ENCODE measurements at regions not wholly inside any gene's neighbourhood (a gene's known extent, or its start where the extent isn't known, plus 50 kb on each side); places are given as distances from the start of the nearest gene placed in this dataset.

GRCh38 chrX:144637731-144638130 is 609.6 kb upstream of the SPANXN1 start:
- ATAC-seq (ENCODE audit: low FRiP score in 2 of 2) (no peak), DNase-seq (no peak)
- H3K9me3 ChIP-seq: no peaks in the 10 kb centered on the region
- no peak overlapping the region for H3K27ac ChIP-seq
- WGBS, 2 donors: 76 to 93% methylated on average over 2 of the region's 2 CpGs
- no peak overlapping the region for H3K4me3 ChIP-seq
- no peaks in the 10 kb centered on the region for H3K27me3 ChIP-seq
- H3K36me3 ChIP-seq: no peaks in the 10 kb centered on the region
- no peaks in the 10 kb centered on the region for H3K4me1 ChIP-seq
- TF ChIP-seq EP300 (IDR thresholded peaks at IDR 0.05): no peak
- TF ChIP-seq POLR2A (IDR thresholded peaks at IDR 0.05): no peak
- TF ChIP-seq CTCF (IDR thresholded peaks at IDR 0.05): no peak
- TF ChIP-seq POLR2AphosphoS5 (IDR thresholded peaks at IDR 0.05): no peak

GRCh38 chrX:144648788-144649187 is 598.5 kb upstream of the SPANXN1 start:
- Histone ChIP-seq H3K4me3 (no peak overlapping the region), H3K27me3 (no peaks in the 10 kb centered on the region), H3K27ac (no peak overlapping the region), H3K36me3 (no peaks in the 10 kb centered on the region), H3K4me1 (no peaks in the 10 kb centered on the region), H3K9me3 (no peaks in the 10 kb centered on the region)
- DNase-seq (no peak), ATAC-seq (ENCODE audit: low FRiP score in 2 of 2) (no peak)
- WGBS, 2 donors: 67 to 88% methylated on average over 2 of the region's 2 CpGs
- TF ChIP-seq POLR2AphosphoS5 (IDR thresholded peaks at IDR 0.05) (no peak), CTCF (IDR thresholded peaks at IDR 0.05) (no peak), EP300 (IDR thresholded peaks at IDR 0.05) (no peak), POLR2A (IDR thresholded peaks at IDR 0.05) (no peak)

- Histone ChIP-seq H3K4me1 (no peaks in the 10 kb centered on the region), H3K36me3 (no peaks in the 10 kb centered on the region), H3K9me3 (no peaks in the 10 kb centered on the region), H3K27me3 (no peaks in the 10 kb centered on the region), H3K27ac (no peak overlapping the region), H3K4me3 (no peak overlapping the region)
- no peak for TF ChIP-seq EP300 (IDR thresholded peaks at IDR 0.05)
- TF ChIP-seq CTCF (IDR thresholded peaks at IDR 0.05): no peak
- TF ChIP-seq POLR2AphosphoS5 (IDR thresholded peaks at IDR 0.05): no peak
- no peak for TF ChIP-seq POLR2A (IDR thresholded peaks at IDR 0.05)
- DNase-seq (no peak), ATAC-seq (ENCODE audit: low FRiP score in 2 of 2) (no peak)
- 72 to 76% methylated on average over 5 of the region's 5 CpGs for WGBS, 2 donors
Observed at GRCh38 chrX:144681501-144681900, 565.8 kb upstream of the SPANXN1 start.

GRCh38 chrX:144683247-144683646 is 564.1 kb upstream of the SPANXN1 start:
- no peak for TF ChIP-seq EP300 (IDR thresholded peaks at IDR 0.05)
- TF ChIP-seq POLR2AphosphoS5 (IDR thresholded peaks at IDR 0.05): no peak
- TF ChIP-seq CTCF (IDR thresholded peaks at IDR 0.05): no peak
- TF ChIP-seq POLR2A (IDR thresholded peaks at IDR 0.05): no peak
- no peak for DNase-seq
- 74 to 90% methylated on average over 4 of the region's 4 CpGs for WGBS, 2 donors

GRCh38 chrX:144709841-144710240 is 537.5 kb upstream of the SPANXN1 start:
- WGBS, 2 donors: 53 to 56% methylated on average over 2 of the region's 2 CpGs

More at GRCh38 chrX:144683247-144683646, 564.1 kb upstream of the SPANXN1 start:
- no peaks in the 10 kb centered on the region for H3K9me3 ChIP-seq
- no peaks in the 10 kb centered on the region for H3K27me3 ChIP-seq
- ATAC-seq (ENCODE audit: low FRiP score in 2 of 2): no peak
- H3K36me3 ChIP-seq: no peaks in the 10 kb centered on the region
- no peak overlapping the region for H3K27ac ChIP-seq
- no peak overlapping the region for H3K4me3 ChIP-seq
- no peaks in the 10 kb centered on the region for H3K4me1 ChIP-seq

More at GRCh38 chrX:144709841-144710240, 537.5 kb upstream of the SPANXN1 start:
- Histone ChIP-seq H3K4me3 (no peak overlapping the region), H3K27me3 (no peaks in the 10 kb centered on the region), H3K4me1 (no peaks in the 10 kb centered on the region), H3K36me3 (no peaks in the 10 kb centered on the region), H3K9me3 (no peaks in the 10 kb centered on the region), H3K27ac (no peak overlapping the region)
- TF ChIP-seq EP300 (IDR thresholded peaks at IDR 0.05) (no peak), CTCF (IDR thresholded peaks at IDR 0.05) (no peak), POLR2AphosphoS5 (IDR thresholded peaks at IDR 0.05) (no peak), POLR2A (IDR thresholded peaks at IDR 0.05) (no peak)
- DNase-seq (no peak), ATAC-seq (ENCODE audit: low FRiP score in 2 of 2) (no peak)

Measured in upper lobe of left lung (tissue), 6 donors.